ENCODE measurements at regions not wholly inside any gene's neighbourhood (a gene's known extent, or its start where the extent isn't known, plus 50 kb on each side); places are given as distances from the start of the nearest gene placed in this dataset.

- TF ChIP-seq CTCF (IDR thresholded peaks at IDR 0.05; ENCODE audit: insufficient read depth, low read depth, low read length, missing control alignments), result no peak
- no peak for DNase-seq (ENCODE audit: low read depth)
- no peak overlapping the region for H3K4me3 ChIP-seq (ENCODE audit: low read depth, low read length)
Observed at GRCh38 chr2:216808805-216809425, 50.9 kb downstream of the TNP1 start.

- TF ChIP-seq CTCF (IDR thresholded peaks at IDR 0.05; ENCODE audit: insufficient read depth, low read depth, low read length, missing control alignments), result no peak
- DNase-seq (ENCODE audit: low read depth), result no peak
Observed at GRCh38 chr2:216807857-216808272, 52.0 kb downstream of the TNP1 start.

DNA sequence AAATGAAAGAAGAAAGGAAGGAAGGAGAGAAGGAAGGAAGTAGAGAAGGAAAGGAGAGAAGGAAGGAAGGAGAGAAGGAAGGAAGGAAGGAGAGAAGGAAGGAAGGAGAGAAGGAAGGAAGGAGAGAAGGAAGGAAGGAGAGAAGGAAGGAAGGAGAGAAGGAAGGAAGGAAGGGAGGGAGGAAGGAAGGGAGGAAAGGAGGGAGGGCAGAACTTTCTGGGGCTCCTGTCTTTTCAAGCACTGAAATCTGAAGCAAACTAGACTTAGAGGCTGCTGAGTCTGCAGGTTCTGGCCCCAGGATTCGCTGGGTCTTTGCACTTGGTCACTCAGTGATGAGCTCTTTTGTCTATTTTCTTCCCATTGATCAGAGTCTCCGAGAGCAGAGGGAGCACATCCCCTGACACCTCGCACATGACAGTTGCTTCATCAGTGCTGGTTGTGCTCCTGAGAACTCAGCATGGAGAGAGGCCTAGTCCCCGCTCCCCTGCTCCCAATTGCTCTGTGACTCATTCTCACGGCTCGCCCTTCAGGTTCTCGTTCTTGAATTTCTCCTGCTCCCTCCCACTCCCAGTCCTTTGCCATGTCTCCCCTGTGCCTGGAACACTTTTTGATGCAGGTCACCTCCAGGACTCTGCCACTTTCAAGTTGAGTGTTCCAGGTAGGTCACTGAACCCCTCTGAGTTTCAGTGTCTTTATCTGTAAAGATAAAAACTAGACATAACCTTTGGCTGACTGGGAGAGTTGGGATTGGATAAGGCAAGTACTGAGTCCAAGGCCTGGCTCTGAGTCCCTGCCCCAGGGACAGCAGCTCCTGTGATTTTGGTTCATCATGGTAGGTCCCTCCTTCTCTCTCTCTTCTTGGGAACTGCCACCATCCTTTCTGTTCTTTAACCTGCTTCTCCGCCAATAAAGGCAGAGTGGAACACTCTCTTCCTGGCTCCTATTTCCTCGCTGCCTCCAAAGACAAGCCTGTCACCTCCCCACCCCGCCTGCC, 55.2 kb downstream of the TNP1 start:
- DNase-seq (ENCODE audit: low read depth), result no peak
- TF ChIP-seq CTCF (IDR thresholded peaks at IDR 0.05; ENCODE audit: insufficient read depth, low read depth, low read length, missing control alignments), result no peak
- H3K4me3 ChIP-seq (ENCODE audit: low read depth, low read length), result no peak overlapping the region

More at GRCh38 chr2:216807857-216808272, 52.0 kb downstream of the TNP1 start:
- H3K4me3 ChIP-seq (ENCODE audit: low read depth, low read length), result no peak overlapping the region

GRCh38 chr2:216803791-216804190, 56.1 kb downstream of the TNP1 start:
- no peak overlapping the region for H3K4me3 ChIP-seq (ENCODE audit: low read depth, low read length)
- no peak for TF ChIP-seq CTCF (IDR thresholded peaks at IDR 0.05; ENCODE audit: insufficient read depth, low read depth, low read length, missing control alignments)

GRCh38 chr2:216802516-216803215, 57.2 kb downstream of the TNP1 start:
- H3K4me3 ChIP-seq (ENCODE audit: low read depth, low read length), result no peak overlapping the region
- no peak for DNase-seq (ENCODE audit: low read depth)
- TF ChIP-seq CTCF (IDR thresholded peaks at IDR 0.05; ENCODE audit: insufficient read depth, low read depth, low read length, missing control alignments), result no peak

More at GRCh38 chr2:216803791-216804190, 56.1 kb downstream of the TNP1 start:
- DNase-seq (ENCODE audit: low read depth), result no peak

DNA sequence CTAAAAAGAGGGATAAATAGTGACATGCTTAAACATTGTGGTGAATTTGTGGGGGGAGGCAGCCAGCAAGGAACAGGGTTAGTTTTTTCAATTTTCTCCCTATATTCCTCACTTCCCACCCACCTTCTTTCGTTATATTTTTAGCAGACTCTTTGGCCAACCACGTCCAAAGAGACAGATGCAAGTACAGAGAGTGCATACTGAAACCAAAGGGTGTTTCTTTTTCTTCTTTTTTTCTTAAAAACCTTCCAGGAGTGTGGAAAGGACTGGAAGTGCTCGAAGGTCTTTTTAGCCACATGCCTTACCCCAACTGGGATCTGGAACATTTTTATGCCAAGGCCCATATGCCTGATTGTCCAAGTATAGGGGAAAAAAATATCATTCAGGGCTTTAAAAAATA, 59.0 kb downstream of the TNP1 start:
- DNase-seq (ENCODE audit: low read depth), result no peak
- TF ChIP-seq CTCF (IDR thresholded peaks at IDR 0.05; ENCODE audit: insufficient read depth, low read depth, low read length, missing control alignments), result no peak

More for the DNA sequence above, 59.0 kb downstream of the TNP1 start:
- no peak overlapping the region for H3K4me3 ChIP-seq (ENCODE audit: low read depth, low read length)

Measured in GM12865 (cell line).